Caco-2 (cell line): ENCODE measurements at regions not wholly inside any gene's neighbourhood (a gene's known extent, or its start where the extent isn't known, plus 50 kb on each side); places are given as distances from the start of the nearest gene placed in this dataset.

Experiments used
- BruUV-seq: library from RNA; stranded (reverse); fragments of 400-500 nt; replicated peaks from 2 replicates; lab custom pipeline; 2021; lab: Mats Ljungman, UMichigan
- CTCF ChIA-PET: fragments of 300-600 bp; sonication (Branson Sonifier 250); formaldehyde crosslinking; loops from one replicate; lab custom pipeline; 2022; ENCODE audit warnings: antibody characterized with exemption; lab: Charles Lee
- POLR2A ChIA-PET: fragments of 300-600 bp; sonication (Branson Sonifier 250); formaldehyde crosslinking; loops from one replicate; lab custom pipeline; 2022; ENCODE audit warnings: antibody characterized with exemption; lab: Charles Lee
- DNase-seq, 2 experiments: peaks; one replicate each; pipeline versions ENCODE4 v3.0.0 to v3.0.0-alpha.2; 2020 to 2022
- H3K27me3 ChIP-seq: replicated peaks from 2 replicates; pipeline ENCODE4 v1.6.0; 2011; ENCODE audit warnings: low read length; ENCODE audit not compliant: control insufficient read depth, insufficient read depth
- H3K36me3 ChIP-seq: 2 replicates; pipeline ENCODE4 v1.5.1; 2011; ENCODE audit warnings: low read length; ENCODE audit not compliant: control insufficient read depth, insufficient read depth
- H3K4me1 ChIP-seq: fragments of 250-450 bp; sonication (Bioruptor Pico); 2 replicates; pipeline ENCODE4 v1.5.1; 2020; ENCODE audit warnings: mild to moderate bottlenecking
- H3K4me3 ChIP-seq: 2 replicates; pipeline ENCODE4 v1.5.1; 2011; ENCODE audit warnings: low read depth, mild to moderate bottlenecking, control low read depth, low read length
- H3K9me3 ChIP-seq: fragments of 250-450 bp; sonication (Bioruptor Pico); 2 replicates; pipeline ENCODE4 v1.5.1; 2020; ENCODE audit warnings: mild to moderate bottlenecking, moderate library complexity
- H3K27ac Mint-ChIP-seq: one replicate; pipeline ENCODE4 v1.8.0; 2022; ENCODE audit warnings: mixed read lengths; ENCODE audit not compliant: unreplicated experiment
- H3K27me3 Mint-ChIP-seq: one replicate; pipeline ENCODE4 v1.8.0; 2022; ENCODE audit warnings: mixed read lengths; ENCODE audit not compliant: insufficient read depth, unreplicated experiment
- H3K36me3 Mint-ChIP-seq: one replicate; pipeline ENCODE4 v1.8.0; 2022; ENCODE audit warnings: mild to moderate bottlenecking, mixed read lengths; ENCODE audit not compliant: insufficient read depth, unreplicated experiment
- H3K4me1 Mint-ChIP-seq: one replicate; pipeline ENCODE4 v1.8.0; 2022; ENCODE audit warnings: low read depth, mixed read lengths; ENCODE audit not compliant: unreplicated experiment
- H3K4me3 Mint-ChIP-seq: one replicate; pipeline ENCODE4 v1.8.0; 2022; ENCODE audit warnings: mild to moderate bottlenecking, moderate library complexity, mixed read lengths; ENCODE audit not compliant: unreplicated experiment
- H3K9me3 Mint-ChIP-seq: one replicate; pipeline ENCODE4 v1.8.0; 2022; ENCODE audit warnings: mixed read lengths; ENCODE audit not compliant: unreplicated experiment
- CTCF ChIP-seq, 2 experiments: fragments of 200-600 bp in 1 of 2; IDR thresholded peaks; 1 replicate in 1 of 2; 2 replicates in 1 of 2; pipeline versions ENCODE4 v1.5.1 to v1.8.0; 2011 to 2022; ENCODE audit warnings: antibody characterized with exemption in 1 of 2, control low read depth in 1 of 2, inconsistent platforms in 1 of 2, low read depth in 1 of 2, low read length in 1 of 2, mild to moderate bottlenecking in 1 of 2, moderate library complexity in 1 of 2; ENCODE audit not compliant: insufficient read depth in 1 of 2, severe bottlenecking in 1 of 2, unreplicated experiment in 1 of 2
- intact Hi-C: fragments of 100-400 bp; cut with micrococcal nuclease; formaldehyde crosslinking; loops from one replicate; pipeline ENCODE4 v1.10.0; 2022; ENCODE audit not compliant: unreplicated experiment

- POLR2A ChIA-PET = no interaction called here
- BruUV-seq = no TSS peak
- Mint-ChIP-seq H3K4me3 (no peak overlapping the region), H3K36me3 (no peaks in the 10 kb centered on the region), H3K27ac (no peak overlapping the region), H3K4me1 (no peaks in the 10 kb centered on the region), H3K9me3 (peaks cover 11% of the 10 kb centered on the region), H3K27me3 (peaks cover 6% of the 10 kb centered on the region)
- Histone ChIP-seq H3K9me3 (no peaks in the 10 kb centered on the region), H3K4me1 (no peaks in the 10 kb centered on the region), H3K4me3 (no peak overlapping the region), H3K27me3 (no peaks in the 10 kb centered on the region), H3K36me3 (no peaks in the 10 kb centered on the region)
- intact Hi-C loops = no loop called here
- no peak for DNase-seq
- CTCF ChIA-PET = no interaction called here
- no peak for TF ChIP-seq CTCF (IDR thresholded peaks at IDR 0.05; ENCODE audit: insufficient read depth in 1 of 2, low read depth in 1 of 2, low read length in 1 of 2, severe bottlenecking in 1 of 2, unreplicated experiment in 1 of 2)
Observed at GRCh38 chr12:125871811-125872594, 806.8 kb downstream of the AACS start.

DNA sequence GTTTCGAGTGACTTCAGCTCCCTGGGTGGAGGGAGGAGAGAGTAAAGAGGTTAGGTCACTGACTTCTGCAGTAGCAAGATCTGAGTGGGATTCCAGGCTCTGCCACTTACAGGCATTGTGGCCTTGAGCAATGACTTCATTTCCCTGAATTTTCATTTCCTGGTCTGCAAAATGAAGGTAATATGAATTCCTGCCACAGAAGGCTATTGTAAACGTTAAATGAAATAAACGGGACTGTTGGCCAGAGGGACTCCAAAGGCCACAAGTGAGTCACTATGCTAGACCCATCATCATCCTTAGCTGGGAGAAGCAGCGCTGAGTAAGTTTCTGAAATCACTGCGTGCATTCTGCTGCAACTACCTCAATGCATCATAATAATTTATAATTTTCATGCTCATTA is 807.8 kb downstream of the AACS start:
- no peak overlapping the region for H3K27ac Mint-ChIP-seq
- no peaks in the 10 kb centered on the region for H3K36me3 Mint-ChIP-seq
- intact Hi-C loops = no loop called here
- BruUV-seq = no TSS peak
- POLR2A ChIA-PET = no interaction called here
- no peak for TF ChIP-seq CTCF (IDR thresholded peaks at IDR 0.05; ENCODE audit: insufficient read depth in 1 of 2, low read depth in 1 of 2, low read length in 1 of 2, severe bottlenecking in 1 of 2, unreplicated experiment in 1 of 2)
- no peaks in the 10 kb centered on the region for H3K9me3 ChIP-seq
- no peaks in the 10 kb centered on the region for H3K4me1 ChIP-seq
- CTCF ChIA-PET = no interaction called here
- H3K36me3 ChIP-seq = no peaks in the 10 kb centered on the region
- H3K4me3 Mint-ChIP-seq = no peak overlapping the region
- no peaks in the 10 kb centered on the region for H3K27me3 ChIP-seq
- H3K4me1 Mint-ChIP-seq = no peaks in the 10 kb centered on the region
- peaks cover 6% of the 10 kb centered on the region for H3K27me3 Mint-ChIP-seq
- H3K4me3 ChIP-seq = no peak overlapping the region
- peaks cover 11% of the 10 kb centered on the region for H3K9me3 Mint-ChIP-seq
- DNase-seq = no peak

DNA sequence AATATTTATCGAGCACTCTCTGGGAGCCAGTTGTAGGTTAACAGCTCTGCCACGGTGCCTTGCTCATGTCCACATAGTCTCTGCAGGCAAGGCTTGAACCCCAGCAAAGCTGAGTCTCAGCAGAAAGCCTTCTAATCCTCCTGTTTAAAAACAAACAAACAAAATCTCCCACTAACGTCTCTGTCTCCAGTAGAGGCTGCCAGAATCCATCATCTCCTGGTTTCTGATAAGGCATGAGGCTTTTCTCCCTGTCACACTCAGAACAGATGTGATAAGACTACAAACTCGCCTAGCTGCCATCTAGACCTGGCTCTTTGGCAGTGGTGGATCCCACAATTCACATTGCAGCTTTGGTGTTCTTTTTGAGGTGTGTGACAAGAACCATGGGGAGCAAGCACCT is 813.2 kb downstream of the AACS start:
- ChIA-PET CTCF (no interaction called here), POLR2A (no interaction called here)
- H3K4me1 ChIP-seq = no peaks in the 10 kb centered on the region
- Mint-ChIP-seq H3K4me3 (no peak overlapping the region), H3K9me3 (no peaks in the 10 kb centered on the region), H3K27ac (no peak overlapping the region), H3K36me3 (no peaks in the 10 kb centered on the region), H3K4me1 (no peaks in the 10 kb centered on the region), H3K27me3 (no peaks in the 10 kb centered on the region)
- no peak overlapping the region for H3K4me3 ChIP-seq
- no TSS peak for BruUV-seq
- H3K27me3 ChIP-seq = no peaks in the 10 kb centered on the region
- no peaks in the 10 kb centered on the region for H3K36me3 ChIP-seq
- TF ChIP-seq CTCF (IDR thresholded peaks at IDR 0.05; ENCODE audit: insufficient read depth in 1 of 2, low read depth in 1 of 2, low read length in 1 of 2, severe bottlenecking in 1 of 2, unreplicated experiment in 1 of 2) = no peak
- no peaks in the 10 kb centered on the region for H3K9me3 ChIP-seq
- DNase-seq = no peak
- intact Hi-C loops = no loop called here
